HUES6 (cell line): ENCODE measurements at regions not wholly inside any gene's neighbourhood (a gene's known extent, or its start where the extent isn't known, plus 50 kb on each side); places are given as distances from the start of the nearest gene placed in this dataset.

ENCODE experiments used
- H3K27ac ChIP-seq: 2 replicates; pipeline ENCODE4 v1.7.0; 2013; ENCODE audit warnings: low read depth, mild to moderate bottlenecking, low read length, inconsistent platforms
- H3K27me3 ChIP-seq: 2 replicates; pipeline ENCODE4 v1.6.1; 2013; ENCODE audit warnings: low read length; ENCODE audit not compliant: control insufficient read depth, insufficient read depth
- H3K36me3 ChIP-seq: 2 replicates; pipeline ENCODE4 v1.6.1; 2013; ENCODE audit warnings: low read length; ENCODE audit not compliant: control insufficient read depth, insufficient read depth
- H3K4me1 ChIP-seq: 2 replicates; pipeline ENCODE4 v1.6.1; 2013; ENCODE audit warnings: low read length; ENCODE audit not compliant: control insufficient read depth, insufficient read depth
- H3K4me3 ChIP-seq: 2 replicates; pipeline ENCODE4 v1.5.1; 2013; ENCODE audit warnings: low read depth, low read length
- H3K9ac ChIP-seq: one replicate; pipeline ENCODE4 v1.6.1; 2013; ENCODE audit warnings: mild to moderate bottlenecking, low read length
- H3K9me3 ChIP-seq: 2 replicates; pipeline ENCODE4 v1.6.1; 2013; ENCODE audit warnings: low read depth, low read length; ENCODE audit not compliant: control insufficient read depth, insufficient read depth

DNA sequence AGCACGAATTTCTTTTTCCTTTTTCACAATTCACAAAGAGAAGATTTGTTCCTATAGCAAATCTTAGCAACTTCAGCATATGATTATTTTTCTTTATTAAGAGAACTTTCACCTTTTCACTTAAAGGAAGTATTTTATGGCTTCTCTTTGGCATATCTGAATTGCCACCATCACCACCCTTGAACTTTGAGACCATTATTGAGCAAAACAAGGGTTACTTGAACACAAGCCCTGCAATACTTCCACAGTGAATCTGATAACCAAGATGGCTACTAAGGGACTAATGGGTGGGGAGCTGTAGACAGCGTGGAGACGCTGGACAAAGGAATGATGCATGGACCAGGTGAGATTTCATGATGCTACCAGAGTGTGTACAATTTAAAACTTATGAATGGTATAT is 815.0 kb downstream of the LRRIQ3 start:
- Histone ChIP-seq H3K4me3 (no peak overlapping the region), H3K4me1 (no peaks in the 10 kb centered on the region), H3K27me3 (no peaks in the 10 kb centered on the region), H3K9ac (no peak overlapping the region), H3K9me3 (no peaks in the 10 kb centered on the region), H3K27ac (no peak overlapping the region), H3K36me3 (no peaks in the 10 kb centered on the region)

DNA sequence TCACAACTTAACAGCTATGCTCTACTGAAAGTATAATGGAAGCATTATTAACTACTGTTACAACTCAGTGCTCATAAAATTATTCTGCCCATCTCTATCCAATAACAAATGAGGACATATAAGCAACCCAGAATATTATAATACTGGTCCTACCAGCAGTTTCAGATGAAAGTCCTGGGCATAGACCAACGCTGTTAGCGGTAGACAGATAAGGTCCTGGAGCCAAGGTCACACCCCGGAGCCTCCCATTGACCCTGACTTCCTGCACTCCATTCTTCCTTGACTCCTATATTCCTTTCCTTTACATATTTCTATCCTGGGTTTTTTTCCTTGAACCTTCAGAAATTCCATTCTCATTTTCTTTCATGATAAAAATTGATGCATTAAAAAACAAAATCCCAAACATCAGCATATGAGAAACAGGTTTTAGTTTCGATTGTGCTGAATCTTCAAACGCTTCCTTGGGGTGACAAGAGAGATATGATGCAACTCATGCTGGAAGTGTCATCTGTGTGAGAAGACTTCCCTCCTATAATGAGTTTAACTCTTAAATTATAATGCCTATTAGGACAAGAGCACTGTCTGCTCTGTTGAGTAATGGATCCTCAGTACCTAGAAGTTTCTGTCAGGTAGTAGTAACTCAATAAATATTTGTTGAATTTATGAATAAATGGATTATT is 831.1 kb downstream of the LRRIQ3 start:
- no peaks in the 10 kb centered on the region for H3K27me3 ChIP-seq
- no peak overlapping the region for H3K9ac ChIP-seq
- no peaks in the 10 kb centered on the region for H3K36me3 ChIP-seq
- no peaks in the 10 kb centered on the region for H3K4me1 ChIP-seq
- H3K27ac ChIP-seq = no peak overlapping the region; the same call in 1 of the 2 replicates
- H3K4me3 ChIP-seq = no peak overlapping the region
- no peaks in the 10 kb centered on the region for H3K9me3 ChIP-seq

DNA sequence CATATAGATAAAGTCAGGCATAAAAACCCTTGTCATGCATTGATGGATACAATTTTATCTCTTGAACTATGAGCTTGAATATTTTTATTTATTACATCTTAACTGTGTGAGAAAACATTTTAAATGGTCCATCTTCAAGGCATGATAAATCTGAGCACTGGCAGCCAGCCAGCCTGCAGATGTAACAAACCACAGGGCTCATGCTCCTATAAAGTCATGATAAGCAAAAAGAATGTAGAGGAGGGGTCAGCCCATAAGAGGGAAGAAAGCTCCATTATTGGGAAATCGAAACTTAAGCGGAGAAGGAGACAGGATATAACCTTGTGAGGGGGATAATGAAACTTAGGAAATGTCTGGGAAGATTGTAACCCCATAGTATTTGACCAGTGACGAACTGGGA is 839.0 kb downstream of the LRRIQ3 start:
- Histone ChIP-seq H3K27me3 (no peaks in the 10 kb centered on the region), H3K9ac (no peak overlapping the region), H3K9me3 (no peaks in the 10 kb centered on the region), H3K4me1 (no peaks in the 10 kb centered on the region), H3K36me3 (no peaks in the 10 kb centered on the region), H3K4me3 (no peak overlapping the region), H3K27ac (no peak overlapping the region)

DNA sequence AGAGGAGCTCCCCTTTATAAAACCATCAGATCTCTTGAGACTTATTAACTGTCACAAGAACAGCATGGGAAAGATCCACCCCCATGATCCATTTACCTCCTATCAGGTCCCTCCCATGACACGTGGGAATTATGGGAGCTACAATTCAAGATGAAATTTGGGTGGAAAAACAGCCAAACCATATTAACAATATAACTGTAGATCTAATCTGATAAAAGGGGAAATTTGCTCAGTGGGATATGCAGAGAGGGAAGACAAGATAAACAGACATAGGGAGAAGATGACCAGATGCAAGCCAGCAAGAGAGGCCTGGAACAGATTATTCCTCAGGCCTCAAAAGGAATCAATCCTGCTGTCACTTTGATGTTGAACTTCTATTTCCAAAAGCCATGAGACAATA is 841.5 kb downstream of the LRRIQ3 start:
- H3K36me3 ChIP-seq = no peaks in the 10 kb centered on the region
- H3K27me3 ChIP-seq = no peaks in the 10 kb centered on the region
- H3K9ac ChIP-seq = no peak overlapping the region
- no peak overlapping the region for H3K27ac ChIP-seq
- no peak overlapping the region for H3K4me3 ChIP-seq
- no peaks in the 10 kb centered on the region for H3K4me1 ChIP-seq
- H3K9me3 ChIP-seq = no peaks in the 10 kb centered on the region

DNA sequence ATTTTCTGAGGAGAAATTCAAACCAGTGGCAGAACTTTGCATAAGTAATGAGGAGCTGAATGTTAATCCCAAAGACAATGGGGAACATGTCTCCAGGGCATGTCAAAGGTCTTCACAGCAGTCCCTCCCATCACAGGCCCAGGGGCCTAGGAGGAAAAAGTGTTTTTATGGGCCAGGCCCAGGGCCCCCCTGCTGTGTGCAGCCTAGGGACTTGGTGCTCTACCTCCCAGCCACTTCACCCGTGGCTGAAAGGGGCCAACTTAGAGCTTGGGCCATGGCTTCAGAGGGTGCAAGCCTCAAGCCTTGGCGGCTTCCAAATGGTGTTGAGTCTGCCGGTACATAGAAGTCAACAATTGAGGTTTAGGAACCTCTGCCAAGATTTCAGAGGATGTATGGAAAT is 854.0 kb downstream of the LRRIQ3 start:
- Histone ChIP-seq H3K27ac (no peak overlapping the region), H3K36me3 (no peaks in the 10 kb centered on the region), H3K27me3 (no peaks in the 10 kb centered on the region), H3K9me3 (peaks cover 17% of the 10 kb centered on the region), H3K4me1 (no peaks in the 10 kb centered on the region), H3K9ac (no peak overlapping the region), H3K4me3 (no peak overlapping the region)

DNA sequence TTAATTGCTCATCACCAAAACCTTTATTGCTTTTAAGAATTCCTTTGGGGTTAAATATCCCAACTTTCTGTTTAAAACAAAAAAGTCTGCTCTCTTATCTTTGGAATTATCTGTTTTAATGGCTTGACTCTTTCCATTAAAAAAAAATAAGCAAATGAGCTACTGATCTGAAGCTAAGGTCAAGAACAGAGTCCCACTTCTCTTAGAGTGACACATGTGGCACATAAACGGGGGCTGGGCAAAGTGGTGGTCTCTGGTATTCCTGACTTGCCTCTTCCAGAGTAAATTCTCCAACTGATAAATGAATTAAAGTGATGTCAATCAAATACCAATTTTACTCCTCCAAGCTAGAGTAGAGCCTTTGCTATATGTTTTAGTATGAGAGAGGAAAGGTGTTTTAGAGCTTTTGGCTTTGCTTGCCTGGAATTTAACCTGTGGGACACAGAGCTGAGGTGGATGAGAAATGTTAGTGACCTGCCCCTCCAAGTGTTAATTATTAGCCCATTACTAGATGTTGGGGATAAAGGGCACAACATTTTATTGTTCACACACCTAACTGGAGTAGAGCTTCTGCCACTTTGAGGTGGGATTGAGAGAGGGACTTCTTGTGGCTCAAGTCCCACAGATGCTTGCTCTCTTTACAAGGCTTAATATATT is 864.0 kb downstream of the LRRIQ3 start:
- H3K27ac ChIP-seq = no peak overlapping the region
- no peak overlapping the region for H3K4me3 ChIP-seq
- H3K36me3 ChIP-seq = no peaks in the 10 kb centered on the region
- no peaks in the 10 kb centered on the region for H3K4me1 ChIP-seq
- H3K9me3 ChIP-seq = 0 out of 2 replicates have a peak, but pooled peaks cover 3% of the 10 kb centered on the region
- no peak overlapping the region for H3K9ac ChIP-seq
- no peaks in the 10 kb centered on the region for H3K27me3 ChIP-seq

DNA sequence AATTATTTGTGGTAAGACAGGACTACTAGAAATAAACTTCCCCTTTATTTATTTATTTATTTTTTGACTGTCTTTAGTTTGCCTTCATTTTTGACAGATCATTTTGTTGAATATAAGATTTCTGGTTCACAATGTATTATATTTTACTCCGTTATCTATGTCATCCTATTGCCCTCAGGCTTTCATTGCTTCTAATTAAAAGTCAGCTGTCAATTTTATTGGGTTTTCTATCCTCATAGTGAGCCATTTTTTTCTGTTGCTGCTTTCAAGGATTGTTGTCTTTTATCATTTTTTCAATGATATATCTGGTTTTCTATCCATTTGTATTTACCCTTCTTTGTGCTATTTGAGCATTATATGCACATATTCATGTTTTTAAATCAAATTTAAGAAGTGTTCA is 866.2 kb downstream of the LRRIQ3 start:
- Histone ChIP-seq H3K9ac (no peak overlapping the region), H3K4me3 (no peak overlapping the region), H3K9me3 (0 out of 2 replicates have a peak, but pooled peaks cover 3% of the 10 kb centered on the region), H3K27ac (no peak overlapping the region), H3K27me3 (no peaks in the 10 kb centered on the region), H3K4me1 (no peaks in the 10 kb centered on the region), H3K36me3 (no peaks in the 10 kb centered on the region)

DNA sequence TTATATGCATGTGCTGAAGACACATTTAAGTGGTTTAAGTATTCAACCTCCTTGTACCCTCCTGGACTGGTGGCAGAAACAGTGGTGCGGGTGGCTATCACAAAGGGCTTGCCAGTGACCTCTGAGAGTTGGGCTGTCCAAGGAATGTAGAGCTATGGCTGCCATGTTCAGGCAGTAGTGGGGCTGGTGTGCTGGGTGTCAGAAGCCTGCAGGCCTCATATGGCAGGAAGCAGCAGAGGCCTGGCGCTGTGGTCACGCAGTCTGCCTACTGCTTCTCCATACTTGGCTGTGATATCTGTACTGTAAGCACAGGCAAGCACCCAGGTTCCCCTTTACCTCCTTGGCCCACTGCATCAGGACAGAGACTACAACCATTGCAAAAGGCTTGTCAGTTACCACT is 870.0 kb downstream of the LRRIQ3 start:
- H3K4me1 ChIP-seq = no peaks in the 10 kb centered on the region

DNA sequence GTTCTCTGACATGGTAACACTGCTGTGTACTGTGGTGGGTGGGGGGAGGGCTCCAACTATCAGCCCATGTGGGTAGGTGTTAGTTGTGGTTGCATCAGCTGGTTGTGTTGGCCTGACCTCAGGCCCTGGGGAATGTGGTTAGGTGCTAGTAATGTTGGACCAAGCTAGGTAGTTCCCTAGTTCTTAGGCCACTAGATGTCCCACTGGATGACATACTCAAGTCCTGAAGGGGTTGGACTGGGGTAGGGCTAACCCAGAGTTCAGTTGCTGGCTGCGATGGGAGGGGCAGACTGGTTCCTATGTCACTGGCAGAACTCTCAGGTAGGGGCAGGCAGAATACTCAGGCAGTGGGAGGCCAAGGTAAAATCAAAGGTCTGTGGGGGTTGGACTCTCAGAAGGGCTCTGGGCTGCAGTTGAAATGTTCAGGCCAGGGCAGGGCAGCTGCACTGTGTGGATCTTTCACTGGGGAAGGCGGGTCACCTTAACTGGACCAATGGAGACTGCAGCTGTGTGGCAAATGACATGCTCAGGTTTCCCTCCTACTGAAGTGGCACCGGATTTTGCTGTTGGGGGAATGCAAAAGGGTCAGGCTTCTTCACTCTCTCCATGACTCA is 870.7 kb downstream of the LRRIQ3 start:
- no peak overlapping the region for H3K9ac ChIP-seq
- H3K9me3 ChIP-seq = 0 out of 2 replicates have a peak, but pooled peaks cover 3% of the 10 kb centered on the region

More for the DNA sequence above, 870.0 kb downstream of the LRRIQ3 start:
- Histone ChIP-seq H3K9ac (no peak overlapping the region), H3K27ac (no peak overlapping the region), H3K9me3 (0 out of 2 replicates have a peak, but pooled peaks cover 3% of the 10 kb centered on the region), H3K27me3 (no peaks in the 10 kb centered on the region), H3K4me3 (no peak overlapping the region), H3K36me3 (no peaks in the 10 kb centered on the region)

DNA sequence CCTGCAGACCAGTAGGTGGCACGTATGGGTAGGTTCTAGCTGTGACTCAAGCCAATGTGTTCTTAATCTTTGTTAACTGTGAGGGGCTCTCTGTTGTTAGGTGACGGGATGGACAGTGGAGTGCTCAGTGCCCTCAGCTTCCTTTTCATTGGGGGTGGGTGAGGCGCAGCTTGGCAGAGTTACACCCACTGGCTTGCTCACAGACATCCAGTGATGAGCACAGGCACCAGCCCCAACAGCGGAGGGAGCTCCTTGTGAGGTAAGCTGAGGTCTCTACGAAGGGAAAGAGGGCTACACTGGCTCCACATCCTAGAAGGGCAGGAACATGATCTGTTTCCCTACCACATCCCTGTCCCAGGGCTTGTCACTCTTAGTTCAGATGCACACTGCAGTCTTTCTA is 871.3 kb downstream of the LRRIQ3 start:
- Histone ChIP-seq H3K9me3 (0 out of 2 replicates have a peak, but pooled peaks cover 3% of the 10 kb centered on the region), H3K4me1 (no peaks in the 10 kb centered on the region), H3K4me3 (no peak overlapping the region), H3K36me3 (no peaks in the 10 kb centered on the region), H3K27ac (no peak overlapping the region), H3K27me3 (no peaks in the 10 kb centered on the region), H3K9ac (no peak overlapping the region)

More for the DNA sequence above, 870.7 kb downstream of the LRRIQ3 start:
- no peaks in the 10 kb centered on the region for H3K4me1 ChIP-seq
- H3K27ac ChIP-seq = no peak overlapping the region
- no peak overlapping the region for H3K4me3 ChIP-seq
- H3K27me3 ChIP-seq = no peaks in the 10 kb centered on the region
- no peaks in the 10 kb centered on the region for H3K36me3 ChIP-seq

DNA sequence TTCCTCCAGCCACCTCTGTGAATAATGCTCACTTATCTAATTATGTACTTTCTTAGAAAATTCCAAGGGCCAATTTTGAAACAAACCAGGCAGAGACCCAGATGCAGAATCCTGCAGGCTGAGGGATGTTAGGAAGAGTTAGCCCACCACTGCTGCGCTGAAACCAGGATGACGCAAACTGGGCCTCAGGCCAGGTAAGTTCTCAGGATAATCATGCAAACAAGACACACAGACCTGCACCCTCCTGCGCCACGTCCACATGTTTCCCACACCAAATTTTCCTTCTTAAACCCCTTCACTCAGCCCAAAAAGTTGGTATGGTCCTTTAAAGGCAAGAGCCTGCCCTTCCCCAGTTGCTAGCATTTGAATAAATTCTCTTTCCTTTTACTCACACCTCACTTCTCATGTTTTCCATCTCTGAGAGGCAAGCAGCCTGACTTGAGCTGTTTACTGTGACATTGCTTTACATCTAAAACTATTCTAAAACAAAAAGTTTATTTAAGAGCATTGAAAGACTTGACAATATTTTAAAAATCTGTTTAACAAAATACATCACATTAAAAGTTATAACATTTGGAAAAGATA is 887.1 kb downstream of the LRRIQ3 start:
- no peaks in the 10 kb centered on the region for H3K9me3 ChIP-seq
- H3K4me1 ChIP-seq = peaks cover 8% of the 10 kb centered on the region
- H3K9ac ChIP-seq = no peak overlapping the region
- no peaks in the 10 kb centered on the region for H3K27me3 ChIP-seq
- H3K36me3 ChIP-seq = no peaks in the 10 kb centered on the region
- H3K4me3 ChIP-seq = no peak overlapping the region
- no peak overlapping the region for H3K27ac ChIP-seq
